ENCODE measurements at regions not wholly inside any gene's neighbourhood (a gene's known extent, or its start where the extent isn't known, plus 50 kb on each side); places are given as distances from the start of the nearest gene placed in this dataset.

DNA sequence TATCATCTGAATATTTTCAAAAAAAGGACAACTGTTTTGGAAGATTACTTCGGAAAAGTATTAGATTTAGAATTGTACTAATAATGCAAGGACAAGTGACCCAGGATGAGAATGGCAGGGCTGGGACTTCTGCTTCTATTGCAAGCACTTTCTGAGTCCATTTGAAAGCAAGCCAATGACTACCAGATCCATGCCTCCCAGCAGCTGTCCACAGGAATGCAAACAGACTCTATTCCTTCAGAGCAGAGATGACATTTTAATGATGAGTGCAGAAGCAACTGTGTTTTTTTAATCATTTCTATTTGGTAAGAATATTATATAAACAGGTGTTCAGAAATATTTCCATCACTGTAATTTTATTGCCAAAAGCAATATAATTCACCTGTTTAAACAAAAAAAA lies 456.7 kb downstream of the SOX11 start:
- H3K4me3 ChIP-seq, result no peak overlapping the region
- DNase-seq (ENCODE audit: extremely low spot score), result no peak
- TF ChIP-seq POLR2AphosphoS5 (IDR thresholded peaks at IDR 0.05) (no peak), POLR2A (IDR thresholded peaks at IDR 0.05; ENCODE audit: low read depth) (no peak), EP300 (IDR thresholded peaks at IDR 0.05) (no peak)
- TF ChIP-seq, protein P1, sequence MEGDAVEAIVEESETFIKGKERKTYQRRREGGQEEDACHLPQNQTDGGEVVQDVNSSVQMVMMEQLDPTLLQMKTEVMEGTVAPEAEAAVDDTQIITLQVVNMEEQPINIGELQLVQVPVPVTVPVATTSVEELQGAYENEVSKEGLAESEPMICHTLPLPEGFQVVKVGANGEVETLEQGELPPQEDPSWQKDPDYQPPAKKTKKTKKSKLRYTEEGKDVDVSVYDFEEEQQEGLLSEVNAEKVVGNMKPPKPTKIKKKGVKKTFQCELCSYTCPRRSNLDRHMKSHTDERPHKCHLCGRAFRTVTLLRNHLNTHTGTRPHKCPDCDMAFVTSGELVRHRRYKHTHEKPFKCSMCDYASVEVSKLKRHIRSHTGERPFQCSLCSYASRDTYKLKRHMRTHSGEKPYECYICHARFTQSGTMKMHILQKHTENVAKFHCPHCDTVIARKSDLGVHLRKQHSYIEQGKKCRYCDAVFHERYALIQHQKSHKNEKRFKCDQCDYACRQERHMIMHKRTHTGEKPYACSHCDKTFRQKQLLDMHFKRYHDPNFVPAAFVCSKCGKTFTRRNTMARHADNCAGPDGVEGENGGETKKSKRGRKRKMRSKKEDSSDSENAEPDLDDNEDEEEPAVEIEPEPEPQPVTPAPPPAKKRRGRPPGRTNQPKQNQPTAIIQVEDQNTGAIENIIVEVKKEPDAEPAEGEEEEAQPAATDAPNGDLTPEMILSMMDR (IDR thresholded peaks at IDR 0.05), result no peak

DNA sequence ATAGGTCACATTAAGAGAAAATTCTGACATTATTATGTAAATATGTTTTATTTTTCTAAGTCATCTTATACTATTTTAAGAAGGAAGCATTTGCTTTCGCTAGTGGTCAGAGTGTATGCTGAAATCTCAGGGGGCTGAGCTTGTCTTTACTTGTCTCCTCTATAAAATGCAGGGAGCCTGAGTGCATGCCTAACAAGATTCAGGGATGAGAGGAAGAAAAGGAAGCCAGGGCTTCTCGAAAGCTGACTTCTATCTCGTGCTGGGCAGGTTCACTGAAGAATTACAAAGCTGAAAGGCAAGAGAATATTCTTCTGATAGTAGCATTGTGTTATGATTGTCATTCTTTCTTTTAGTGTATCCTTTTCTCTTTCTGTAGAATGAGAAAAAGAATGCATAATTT lies 467.4 kb downstream of the SOX11 start:
- intact Hi-C loops (cut with DNase I), result no loop called here
- TF ChIP-seq EP300 (IDR thresholded peaks at IDR 0.05) (no peak), POLR2AphosphoS5 (IDR thresholded peaks at IDR 0.05) (no peak), POLR2A (IDR thresholded peaks at IDR 0.05; ENCODE audit: low read depth) (no peak)
- TF ChIP-seq, protein P1 (IDR thresholded peaks at IDR 0.05), result no peak
- Histone ChIP-seq H3K4me1 (no peaks in the 10 kb centered on the region), H3K4me3 (no peak overlapping the region), H3K27ac (replicated peaks in 1 of 4) (no peak overlapping the region), H3K27me3 (peaks cover 0 to 3% (median 0%) of the 10 kb centered on the region in 4 donors), H3K36me3 (no peaks in the 10 kb centered on the region), H3K9me3 (peaks cover 0 to 7% (median 0%) of the 10 kb centered on the region in 4 donors)
- 42% methylated on average over 3 of the region's 3 CpGs for WGBS
- DNase-seq (ENCODE audit: extremely low spot score), result no peak

More for the DNA sequence above, 456.7 kb downstream of the SOX11 start:
- H3K4me1 ChIP-seq, result no peaks in the 10 kb centered on the region
- H3K9me3 ChIP-seq, result peaks cover 0 to 3% (median 0%) of the 10 kb centered on the region in 4 donors
- WGBS, result 93% methylated on average over 1 of the region's 1 CpG
- no peak overlapping the region for H3K27ac ChIP-seq (replicated peaks in 1 of 4)
- intact Hi-C loops (cut with DNase I), result no loop called here
- H3K36me3 ChIP-seq, result no peaks in the 10 kb centered on the region
- no peaks in the 10 kb centered on the region for H3K27me3 ChIP-seq

DNA sequence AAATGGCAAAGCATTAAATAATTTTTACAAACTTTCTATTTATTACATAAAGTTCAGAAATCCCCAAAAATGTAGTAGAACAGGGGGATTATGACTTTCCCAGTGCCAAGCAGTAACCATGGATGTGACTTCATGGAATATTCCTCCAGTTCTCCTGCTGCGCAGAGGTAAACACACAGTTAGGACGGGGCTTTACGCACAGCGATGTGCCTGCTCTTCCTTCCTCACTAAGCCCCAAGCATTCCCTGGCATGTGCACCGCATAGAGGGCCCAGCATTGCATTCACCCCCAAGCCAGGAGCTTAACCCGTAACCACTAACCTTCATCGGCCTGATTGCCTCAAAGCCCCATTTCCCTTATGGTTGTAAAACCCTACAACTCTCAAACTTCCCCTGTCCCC lies 471.7 kb downstream of the SOX11 start:
- TF ChIP-seq EP300 (IDR thresholded peaks at IDR 0.05) (no peak), POLR2AphosphoS5 (IDR thresholded peaks at IDR 0.05) (no peak), POLR2A (IDR thresholded peaks at IDR 0.05; ENCODE audit: low read depth) (no peak)
- TF ChIP-seq, protein P1 (IDR thresholded peaks at IDR 0.05), result no peak
- Histone ChIP-seq H3K27me3 (peaks cover 0 to 3% (median 0%) of the 10 kb centered on the region in 4 donors), H3K36me3 (no peaks in the 10 kb centered on the region), H3K9me3 (peaks cover 0 to 7% (median 0%) of the 10 kb centered on the region in 4 donors), H3K27ac (replicated peaks in 1 of 4) (no peak overlapping the region), H3K4me1 (no peaks in the 10 kb centered on the region), H3K4me3 (no peak overlapping the region)
- intact Hi-C loops (cut with DNase I), result no loop called here
- DNase-seq (ENCODE audit: extremely low spot score), result no peak
- WGBS, result 91% methylated on average over 7 of the region's 7 CpGs

DNA sequence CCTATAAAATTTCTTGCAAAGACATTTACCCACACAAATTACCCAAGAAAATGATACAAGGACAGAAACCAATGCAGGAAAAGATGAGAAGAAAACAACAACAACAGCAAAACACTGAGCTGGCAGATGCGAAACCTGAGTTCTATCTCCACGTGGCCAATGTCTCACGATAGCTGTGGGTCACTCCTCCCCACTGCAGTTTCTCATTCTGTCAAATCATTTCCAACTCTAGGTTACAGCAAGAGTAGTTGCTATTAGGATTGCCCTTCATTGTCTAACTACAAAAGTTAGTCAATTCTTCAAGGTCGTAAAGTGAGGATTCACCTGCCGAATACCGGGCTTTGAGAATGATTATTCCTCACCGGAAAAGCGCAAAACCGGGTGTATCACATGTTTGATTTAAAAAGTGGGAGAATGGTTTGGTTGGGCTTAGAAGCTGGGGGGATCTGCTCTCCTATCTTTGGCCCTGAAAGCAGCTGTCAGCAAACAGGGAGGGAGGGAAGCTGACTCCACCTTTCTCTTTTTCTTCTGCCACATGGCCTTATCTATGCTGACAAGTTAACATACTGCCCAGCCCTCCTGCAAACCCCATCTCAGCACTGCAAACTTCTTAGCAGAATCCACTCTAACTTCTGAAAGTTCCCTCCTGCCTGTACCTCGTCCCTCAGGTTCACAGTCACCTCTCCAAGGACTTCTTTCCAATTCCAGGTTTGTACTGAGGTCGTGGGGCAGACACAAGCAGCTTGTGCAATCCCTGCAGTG lies 473.0 kb downstream of the SOX11 start:
- no peak for TF ChIP-seq EP300 (IDR thresholded peaks at IDR 0.05)
- Histone ChIP-seq H3K9me3 (peaks cover 0 to 7% (median 0%) of the 10 kb centered on the region in 4 donors), H3K4me1 (no peaks in the 10 kb centered on the region), H3K27me3 (peaks cover 0 to 2% (median 0%) of the 10 kb centered on the region in 4 donors), H3K4me3 (no peak overlapping the region), H3K27ac (replicated peaks in 1 of 4) (no peak overlapping the region), H3K36me3 (no peaks in the 10 kb centered on the region)
- 78% methylated on average over 11 of the region's 11 CpGs for WGBS
- intact Hi-C loops (cut with DNase I), result no loop called here
- DNase-seq (ENCODE audit: extremely low spot score), result no peak

DNA sequence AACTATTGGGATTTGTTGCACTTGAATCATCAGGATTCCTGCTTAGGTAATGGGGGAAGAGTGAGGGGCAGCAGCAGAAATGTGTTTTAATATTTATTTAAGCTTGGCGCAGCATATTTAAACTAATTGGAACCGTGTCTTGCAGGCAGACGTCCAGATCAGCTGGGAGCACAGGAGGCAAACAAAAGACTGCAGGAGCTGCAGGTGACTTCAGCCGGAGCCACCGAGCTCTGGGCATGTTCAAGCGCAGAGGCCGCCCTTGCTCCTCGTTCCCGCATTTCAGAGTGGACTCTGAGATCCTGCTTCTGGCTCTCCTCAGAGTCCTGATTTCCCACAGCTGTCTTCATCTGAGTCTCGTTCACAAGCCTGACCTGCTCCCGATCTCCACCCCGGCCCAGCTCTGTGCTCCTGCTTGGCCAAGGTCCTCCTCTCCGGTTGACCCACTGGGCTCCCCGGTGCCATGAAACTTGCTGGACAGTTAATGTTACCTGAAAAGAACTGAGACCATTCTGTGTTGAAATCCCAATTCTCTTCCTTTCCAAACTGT lies 475.5 kb downstream of the SOX11 start:
- Histone ChIP-seq H3K9me3 (no peaks in the 10 kb centered on the region), H3K27ac (replicated peaks in 1 of 4) (no peak overlapping the region), H3K4me3 (no peak overlapping the region), H3K4me1 (no peaks in the 10 kb centered on the region), H3K27me3 (no peaks in the 10 kb centered on the region), H3K36me3 (no peaks in the 10 kb centered on the region)
- intact Hi-C loops (cut with DNase I), result no loop called here
- 69% methylated on average over 13 of the region's 14 CpGs for WGBS
- TF ChIP-seq, protein P1 (IDR thresholded peaks at IDR 0.05), result no peak
- TF ChIP-seq POLR2A (IDR thresholded peaks at IDR 0.05; ENCODE audit: low read depth), result no peak
- no peak for TF ChIP-seq EP300 (IDR thresholded peaks at IDR 0.05)
- TF ChIP-seq POLR2AphosphoS5 (IDR thresholded peaks at IDR 0.05), result no peak
- DNase-seq (ENCODE audit: extremely low spot score), result no peak
